Neural crest cell (in vitro differentiated cells): ENCODE measurements at regions not wholly inside any gene's neighbourhood (a gene's known extent, or its start where the extent isn't known, plus 50 kb on each side); places are given as distances from the start of the nearest gene placed in this dataset.

ENCODE experiments used
- DNase-seq: peaks from one replicate; pipeline ENCODE4 v3.0.0; 2021; ENCODE audit warnings: low read depth, mixed read lengths, low spot score
- H3K27ac Mint-ChIP-seq: one replicate; pipeline ENCODE4 v1.8.0; 2021; ENCODE audit warnings: mild to moderate bottlenecking, mixed read lengths; ENCODE audit not compliant: unreplicated experiment
- H3K27me3 Mint-ChIP-seq: 2 replicates; pipeline ENCODE4 v1.8.0; 2021; ENCODE audit warnings: low read depth, mild to moderate bottlenecking, mixed read lengths
- H3K36me3 Mint-ChIP-seq: 2 replicates; pipeline ENCODE4 v1.8.0; 2021; ENCODE audit warnings: low read depth, mild to moderate bottlenecking, mixed read lengths
- H3K4me1 Mint-ChIP-seq: 2 replicates; pipeline ENCODE4 v1.8.0; 2021; ENCODE audit warnings: mixed read lengths
- H3K4me3 Mint-ChIP-seq: one replicate; pipeline ENCODE4 v1.8.0; 2021; ENCODE audit warnings: mild to moderate bottlenecking, mixed read lengths
- H3K9me3 Mint-ChIP-seq: 2 replicates; pipeline ENCODE4 v1.8.0; 2021; ENCODE audit warnings: mixed read lengths
- TF ChIP-seq, protein P1 (sequence below): fragments of 200-600 bp; sonication (generic); conservative IDR thresholded peaks from 2 replicates; pipeline ENCODE4 v1.5.0; 2021; ENCODE audit warnings: antibody characterized with exemption, mild to moderate bottlenecking

DNA sequence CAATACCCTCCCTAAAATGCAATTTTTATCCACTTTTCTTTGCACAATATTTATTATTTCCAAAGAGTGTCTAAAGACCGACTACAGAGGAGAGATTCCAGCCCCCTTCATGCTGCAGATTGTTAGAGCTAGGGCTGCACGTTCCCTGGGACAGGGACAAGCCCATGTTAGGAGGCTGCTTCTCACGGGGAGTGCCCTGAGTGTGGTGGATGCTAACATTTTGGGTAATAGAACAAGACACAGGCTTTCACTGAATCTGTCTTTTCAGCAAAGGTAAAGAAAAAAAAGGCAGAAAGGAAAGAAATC is 125.4 kb downstream of the RIPK4 start:
- Mint-ChIP-seq H3K27ac (peak overlapping the region; percentile 57), H3K4me3 (no peak overlapping the region), H3K9me3 (no peaks in the 10 kb centered on the region), H3K27me3 (no peaks in the 10 kb centered on the region), H3K36me3 (no peaks in the 10 kb centered on the region), H3K4me1 (peaks cover 21% of the 10 kb centered on the region)
- TF ChIP-seq, protein P1, sequence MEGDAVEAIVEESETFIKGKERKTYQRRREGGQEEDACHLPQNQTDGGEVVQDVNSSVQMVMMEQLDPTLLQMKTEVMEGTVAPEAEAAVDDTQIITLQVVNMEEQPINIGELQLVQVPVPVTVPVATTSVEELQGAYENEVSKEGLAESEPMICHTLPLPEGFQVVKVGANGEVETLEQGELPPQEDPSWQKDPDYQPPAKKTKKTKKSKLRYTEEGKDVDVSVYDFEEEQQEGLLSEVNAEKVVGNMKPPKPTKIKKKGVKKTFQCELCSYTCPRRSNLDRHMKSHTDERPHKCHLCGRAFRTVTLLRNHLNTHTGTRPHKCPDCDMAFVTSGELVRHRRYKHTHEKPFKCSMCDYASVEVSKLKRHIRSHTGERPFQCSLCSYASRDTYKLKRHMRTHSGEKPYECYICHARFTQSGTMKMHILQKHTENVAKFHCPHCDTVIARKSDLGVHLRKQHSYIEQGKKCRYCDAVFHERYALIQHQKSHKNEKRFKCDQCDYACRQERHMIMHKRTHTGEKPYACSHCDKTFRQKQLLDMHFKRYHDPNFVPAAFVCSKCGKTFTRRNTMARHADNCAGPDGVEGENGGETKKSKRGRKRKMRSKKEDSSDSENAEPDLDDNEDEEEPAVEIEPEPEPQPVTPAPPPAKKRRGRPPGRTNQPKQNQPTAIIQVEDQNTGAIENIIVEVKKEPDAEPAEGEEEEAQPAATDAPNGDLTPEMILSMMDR, result no peak
- no peak for DNase-seq

- Mint-ChIP-seq H3K27ac (no peak overlapping the region), H3K27me3 (no peaks in the 10 kb centered on the region), H3K4me1 (peaks cover 21% of the 10 kb centered on the region), H3K36me3 (no peaks in the 10 kb centered on the region), H3K4me3 (no peak overlapping the region), H3K9me3 (peaks cover 1% of the 10 kb centered on the region)
- no peak for DNase-seq
- TF ChIP-seq, protein P1, result no peak
These were observed 125.9 kb downstream of the RIPK4 start for GRCh38 chr21:41640748-41641509.

DNA sequence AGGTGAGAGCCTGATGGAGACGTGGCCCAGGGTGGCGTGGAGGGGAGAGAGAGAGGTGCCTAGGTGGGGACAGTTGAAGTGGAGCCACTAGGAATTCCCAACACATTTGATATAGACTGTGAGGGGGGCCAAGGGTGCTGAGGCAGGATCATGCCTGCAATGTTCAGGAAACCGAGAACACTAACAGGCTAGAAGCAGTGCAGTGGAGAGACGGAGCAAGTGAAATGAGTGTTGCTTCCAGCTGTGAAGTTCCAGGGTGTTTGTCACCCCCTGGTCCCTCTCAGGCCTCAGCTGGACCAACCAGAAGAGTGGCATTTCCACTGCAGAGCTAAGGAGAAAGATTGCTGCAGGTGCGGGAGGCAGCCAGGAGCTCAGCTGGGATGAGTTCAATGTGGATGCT is 127.1 kb downstream of the RIPK4 start:
- Mint-ChIP-seq H3K4me3 (no peak overlapping the region), H3K9me3 (peaks cover 6% of the 10 kb centered on the region), H3K4me1 (peaks cover 21% of the 10 kb centered on the region), H3K27me3 (no peaks in the 10 kb centered on the region), H3K36me3 (peaks cover 5% of the 10 kb centered on the region), H3K27ac (no peak overlapping the region)
- TF ChIP-seq, protein P1, result no peak
- DNase-seq, result no peak

DNA sequence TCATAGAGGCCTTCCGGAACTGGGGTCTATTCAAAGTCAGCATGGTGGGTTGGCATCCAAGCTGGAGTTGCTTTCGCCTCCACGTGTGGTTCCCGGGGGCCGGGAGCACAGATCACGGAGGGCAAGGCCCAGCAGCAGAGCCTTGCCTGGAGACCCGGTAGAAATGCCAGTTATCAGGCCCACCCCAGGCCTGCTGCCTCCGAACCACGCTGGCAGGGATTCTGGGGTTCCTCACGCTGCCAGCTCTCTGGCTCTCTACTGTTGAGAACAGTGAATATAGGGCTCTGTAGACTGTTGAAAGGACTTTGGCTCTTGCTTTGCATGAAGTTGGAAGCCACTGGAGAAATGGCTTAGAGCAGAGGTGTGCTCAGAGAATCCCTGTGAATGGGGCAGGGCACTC is 127.5 kb downstream of the RIPK4 start:
- Mint-ChIP-seq H3K27ac (no peak overlapping the region), H3K4me1 (peaks cover 21% of the 10 kb centered on the region), H3K4me3 (no peak overlapping the region), H3K36me3 (peaks cover 5% of the 10 kb centered on the region), H3K9me3 (peaks cover 6% of the 10 kb centered on the region), H3K27me3 (no peaks in the 10 kb centered on the region)
- no peak for DNase-seq
- TF ChIP-seq, protein P1, result no peak

GRCh38 chr21:41638201-41638790 is 128.6 kb downstream of the RIPK4 start:
- peaks cover 5% of the 10 kb centered on the region for H3K36me3 Mint-ChIP-seq
- TF ChIP-seq, protein P1, result no peak
- no peak for DNase-seq
- peaks cover 11% of the 10 kb centered on the region for H3K9me3 Mint-ChIP-seq
- peaks cover 21% of the 10 kb centered on the region for H3K4me1 Mint-ChIP-seq
- H3K4me3 Mint-ChIP-seq, result no peak overlapping the region
- H3K27ac Mint-ChIP-seq, result no peak overlapping the region
- peaks cover 3% of the 10 kb centered on the region for H3K27me3 Mint-ChIP-seq
